Natural killer cell (primary cell): ENCODE measurements at regions not wholly inside any gene's neighbourhood (a gene's known extent, or its start where the extent isn't known, plus 50 kb on each side); places are given as distances from the start of the nearest gene placed in this dataset.

Experiments
- ATAC-seq, 3 donors: fragments of 150-1000 bp in 2 of 3; fragments of 200-7000 bp in 1 of 3; cut with Tn5 transposase; 1 replicate in 1 of 3; 2 replicates in 2 of 3; pipeline ENCODE4 v1.10.0; 2021; ENCODE audit warnings: mild to moderate bottlenecking in 2 of 3, moderate library complexity in 2 of 3
- DNase-seq, 2 donors: peaks; one replicate each; pipeline versions ENCODE4 v3.0.0 to v3.0.0-alpha.2; 2013 to 2021; ENCODE audit warnings: mixed read lengths in 1 of 2
- H3K27ac ChIP-seq: one replicate; pipeline ENCODE4 v1.5.1; 2013; ENCODE audit warnings: mild to moderate bottlenecking, low read length
- H3K27me3 ChIP-seq: one replicate; pipeline ENCODE4 v1.6.1; 2013; ENCODE audit warnings: low read length; ENCODE audit not compliant: control insufficient read depth, insufficient read depth
- H3K36me3 ChIP-seq: one replicate; pipeline ENCODE4 v1.6.1; 2013; ENCODE audit warnings: low read length; ENCODE audit not compliant: control insufficient read depth, insufficient read depth
- H3K4me1 ChIP-seq: one replicate; pipeline ENCODE4 v1.6.1; 2013; ENCODE audit warnings: low read length; ENCODE audit not compliant: control insufficient read depth, insufficient read depth
- H3K4me3 ChIP-seq: one replicate; pipeline ENCODE4 v1.5.1; 2013; ENCODE audit warnings: low read length
- H3K9me3 ChIP-seq: one replicate; pipeline ENCODE4 v1.6.1; 2013; ENCODE audit warnings: low read length; ENCODE audit not compliant: control insufficient read depth, insufficient read depth
- H3K27ac Mint-ChIP-seq, 2 donors: one replicate each; pipeline ENCODE4 v1.8.0; 2022; ENCODE audit warnings: mild to moderate bottlenecking in 2 of 2, mixed read lengths in 2 of 2, moderate library complexity in 1 of 2
- H3K27me3 Mint-ChIP-seq, 2 donors: one replicate each; pipeline ENCODE4 v1.8.0; 2022; ENCODE audit warnings: low read depth in 2 of 2, mixed read lengths in 2 of 2
- H3K36me3 Mint-ChIP-seq: one replicate; pipeline ENCODE4 v1.8.0; 2022; ENCODE audit warnings: mixed read lengths
- H3K4me1 Mint-ChIP-seq, 2 donors: one replicate each; pipeline ENCODE4 v1.8.0; 2022; ENCODE audit warnings: mixed read lengths in 2 of 2
- H3K4me3 Mint-ChIP-seq: one replicate; pipeline ENCODE4 v1.8.0; 2022; ENCODE audit warnings: mild to moderate bottlenecking, moderate library complexity, mixed read lengths
- H3K9me3 Mint-ChIP-seq, 2 donors: one replicate each; pipeline ENCODE4 v1.8.0; 2022; ENCODE audit warnings: mixed read lengths in 2 of 2
- CTCF ChIP-seq: fragments of 200-600 bp; IDR thresholded peaks from one replicate; pipeline ENCODE4 v1.8.0; 2022; ENCODE audit warnings: antibody characterized with exemption
- WGBS: methylation state at CpG from one replicate; pipeline ENCODE4 v1.1.7; 2013; ENCODE audit warnings: missing lambda C conversion rate; ENCODE audit not compliant: insufficient coverage; 5-methylcytosine and 5-hydroxymethylcytosine counted together
- intact Hi-C: fragments of 100-400 bp; cut with micrococcal nuclease; formaldehyde crosslinking; loops from one replicate; pipeline ENCODE4 v1.14.2; 2022

DNA sequence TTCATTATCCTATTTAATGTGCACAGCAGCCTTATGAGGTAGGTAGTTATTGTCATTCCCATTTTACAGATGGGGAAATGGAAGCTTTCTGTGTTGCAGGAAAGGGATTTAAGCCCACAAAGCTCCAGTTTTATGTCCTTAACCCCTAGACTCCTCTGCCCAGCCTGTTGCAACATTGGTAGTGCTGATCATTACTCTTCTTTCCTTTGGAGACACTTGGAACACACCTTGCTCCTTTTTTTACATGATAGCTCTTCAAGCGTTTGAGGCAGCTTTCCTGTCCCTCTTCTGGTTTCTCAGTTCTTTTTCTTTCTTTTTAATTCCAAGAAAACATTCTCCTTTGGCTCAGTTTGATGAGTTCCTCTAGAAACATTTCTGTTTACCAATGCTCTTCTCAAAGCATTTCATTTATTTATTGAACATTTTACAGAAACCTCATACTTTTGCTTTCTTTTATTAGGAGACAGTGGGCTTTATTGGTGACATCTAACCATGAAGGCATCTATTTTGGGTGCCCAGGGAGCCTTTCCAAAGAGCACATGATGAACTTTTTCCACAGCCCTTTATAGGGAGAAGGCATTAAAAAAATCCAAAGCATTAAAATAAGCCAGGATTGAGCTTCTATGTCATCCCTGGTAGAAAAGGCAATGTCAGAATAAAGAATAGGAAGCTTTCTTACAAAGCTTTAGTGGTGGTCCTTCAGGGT is 218.0 kb downstream of the TMEM38B start:
- no peaks in the 10 kb centered on the region for H3K4me1 Mint-ChIP-seq
- ATAC-seq, result no peak
- WGBS, result 72% methylated on average over 1 of the region's 1 CpG

GRCh38 chr9:105912863-105913516 is 218.6 kb downstream of the TMEM38B start:
- 71% methylated on average over 7 of the region's 8 CpGs for WGBS
- Histone ChIP-seq H3K9me3 (no peaks in the 10 kb centered on the region), H3K36me3 (no peaks in the 10 kb centered on the region), H3K27ac (no peak overlapping the region), H3K4me3 (no peak overlapping the region), H3K4me1 (no peaks in the 10 kb centered on the region), H3K27me3 (no peaks in the 10 kb centered on the region)
- no peak for ATAC-seq
- no peak for TF ChIP-seq CTCF
- Mint-ChIP-seq H3K9me3 (no peaks in the 10 kb centered on the region), H3K4me1 (no peaks in the 10 kb centered on the region), H3K4me3 (no peak overlapping the region), H3K36me3 (no peaks in the 10 kb centered on the region), H3K27ac (no peak overlapping the region), H3K27me3 (peaks cover 11 to 13% of the 10 kb centered on the region in 2 donors)
- no peak for DNase-seq
- intact Hi-C loops, result no loop called here

More for the DNA sequence above, 218.0 kb downstream of the TMEM38B start:
- intact Hi-C loops, result no loop called here
- no peaks in the 10 kb centered on the region for H3K36me3 Mint-ChIP-seq
- no peaks in the 10 kb centered on the region for H3K4me1 ChIP-seq
- no peaks in the 10 kb centered on the region for H3K27me3 ChIP-seq
- no peak overlapping the region for H3K4me3 Mint-ChIP-seq
- H3K36me3 ChIP-seq, result no peaks in the 10 kb centered on the region
- H3K9me3 Mint-ChIP-seq, result no peaks in the 10 kb centered on the region
- DNase-seq, result no peak
- no peak overlapping the region for H3K4me3 ChIP-seq
- no peak for TF ChIP-seq CTCF
- no peaks in the 10 kb centered on the region for H3K9me3 ChIP-seq
- H3K27ac Mint-ChIP-seq, result no peak overlapping the region
- peaks cover 11 to 13% of the 10 kb centered on the region in 2 donors for H3K27me3 Mint-ChIP-seq
- H3K27ac ChIP-seq, result no peak overlapping the region

DNA sequence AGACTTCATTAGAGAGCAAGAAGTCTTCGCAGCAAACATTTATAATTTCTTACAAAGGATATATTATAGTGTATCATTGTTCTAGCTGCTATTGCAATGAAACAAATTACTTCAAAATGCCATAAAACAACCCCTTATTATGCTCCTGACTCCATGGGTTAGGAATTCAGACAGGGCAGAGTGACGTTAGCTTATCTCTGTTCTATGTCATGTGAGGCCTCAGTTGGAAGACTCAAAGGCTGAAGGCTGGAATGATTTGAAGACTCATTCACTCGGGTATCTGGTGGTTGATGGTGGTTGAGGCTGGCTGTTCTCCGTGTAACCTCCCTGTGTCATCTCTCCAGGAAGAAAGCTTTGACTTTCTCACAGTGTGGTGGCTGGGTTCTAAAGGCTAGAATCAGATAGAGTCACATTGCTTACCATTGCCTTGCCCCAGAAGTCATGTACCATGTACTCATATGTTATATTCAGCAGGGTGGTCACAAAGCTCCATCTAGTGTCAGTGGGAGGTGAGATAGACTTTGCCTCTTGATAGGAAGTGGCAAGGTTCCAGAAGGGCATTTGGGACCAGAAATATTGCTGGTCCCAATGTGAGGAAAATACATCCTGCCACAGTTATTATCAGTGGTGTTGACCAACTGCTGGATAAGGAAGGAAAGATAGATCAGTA is 226.9 kb downstream of the TMEM38B start:
- H3K4me3 Mint-ChIP-seq, result no peak overlapping the region
- Histone ChIP-seq H3K4me1 (no peaks in the 10 kb centered on the region), H3K27ac (no peak overlapping the region), H3K4me3 (no peak overlapping the region), H3K9me3 (no peaks in the 10 kb centered on the region), H3K36me3 (no peaks in the 10 kb centered on the region), H3K27me3 (no peaks in the 10 kb centered on the region)
- H3K36me3 Mint-ChIP-seq, result no peaks in the 10 kb centered on the region
- H3K9me3 Mint-ChIP-seq, result no peaks in the 10 kb centered on the region
- no peaks in the 10 kb centered on the region for H3K4me1 Mint-ChIP-seq
- WGBS, result 91% methylated on average over 3 of the region's 4 CpGs
- no peaks in the 10 kb centered on the region for H3K27me3 Mint-ChIP-seq
- no peak for TF ChIP-seq CTCF
- H3K27ac Mint-ChIP-seq, result no peak overlapping the region
- intact Hi-C loops, result no loop called here
- no peak for DNase-seq
- ATAC-seq, result no peak
